Kidney (tissue), 13 donors: ENCODE measurements at regions not wholly inside any gene's neighbourhood (a gene's known extent, or its start where the extent isn't known, plus 50 kb on each side); places are given as distances from the start of the nearest gene placed in this dataset.
A peak's percentile ranks its signal among the peaks of the same experiment; 100 is the strongest.

ENCODE experiments used
- DNase-seq, 5 donors: peaks; one replicate each; pipeline ENCODE4 v3.0.0-alpha.2; 2013 to 2020
- FAIRE-seq: peaks from 2 replicates; lab custom pipeline; 2012; peaks lifted over from hg19 to GRCh38; lab: Jason Lieb, UNC
- H3K27ac ChIP-seq, 2 donors: one replicate each; pipeline ENCODE4 v1.7.0; 2013; ENCODE audit warnings: low read depth in 2 of 2, low read length in 2 of 2, inconsistent platforms in 1 of 2
- H3K27me3 ChIP-seq: one replicate; pipeline ENCODE4 v1.7.1; 2013; ENCODE audit warnings: low read length, inconsistent platforms; ENCODE audit not compliant: control insufficient read depth, insufficient read depth
- H3K36me3 ChIP-seq, 3 donors: one replicate each; pipeline versions ENCODE4 v1.7.0 to v1.7.1; 2013; ENCODE audit warnings: low read length in 3 of 3, control low read depth in 1 of 3, inconsistent platforms in 1 of 3; ENCODE audit not compliant: insufficient read depth in 3 of 3, control insufficient read depth in 2 of 3
- H3K4me1 ChIP-seq, 3 donors: one replicate each; pipeline versions ENCODE4 v1.7.0 to v1.7.1; 2013; ENCODE audit warnings: low read length in 3 of 3, inconsistent platforms in 1 of 3, low read depth in 1 of 3; ENCODE audit not compliant: control insufficient read depth in 2 of 3, insufficient read depth in 2 of 3
- H3K4me3 ChIP-seq, 3 donors: one replicate each; pipeline versions ENCODE4 v1.7.0 to v1.8.1; 2013; ENCODE audit warnings: low read length in 3 of 3, control low read depth in 1 of 3, inconsistent platforms in 1 of 3
- H3K9ac ChIP-seq, 3 donors: one replicate each; pipeline versions ENCODE4 v1.7.0 to v1.7.1; 2013; ENCODE audit warnings: low read length in 3 of 3, control low read depth in 1 of 3, inconsistent platforms in 1 of 3
- H3K9me3 ChIP-seq, 3 donors: one replicate each; pipeline versions ENCODE4 v1.7.0 to v1.7.1; 2013; ENCODE audit warnings: low read length in 3 of 3, control low read depth in 1 of 3, inconsistent platforms in 1 of 3; ENCODE audit not compliant: control insufficient read depth in 2 of 3, insufficient read depth in 1 of 3
- intact Hi-C: fragments of 100-400 bp; cut with DNase I; formaldehyde crosslinking; loops from one replicate; pipeline ENCODE4 v1.11.1; 2022
- TF ChIP-seq, protein P1 (sequence below): IDR thresholded peaks from 3 replicates; pipeline ENCODE4 v1.5.1; 2012; ENCODE audit warnings: mild to moderate bottlenecking, moderate library complexity, borderline replicate concordance; ENCODE audit not compliant: insufficient read depth; ENCODE audit errors: extremely low read depth
- donor health status: control.
- donor health status: control.
- donor health status: control.
- donor health status: control.
- donor health status: control.
- donor health status: DM: yes; HTN: yes; CAD: no.
- donor health status: Normal renal cell carcinoma (clear cell type).

DNA sequence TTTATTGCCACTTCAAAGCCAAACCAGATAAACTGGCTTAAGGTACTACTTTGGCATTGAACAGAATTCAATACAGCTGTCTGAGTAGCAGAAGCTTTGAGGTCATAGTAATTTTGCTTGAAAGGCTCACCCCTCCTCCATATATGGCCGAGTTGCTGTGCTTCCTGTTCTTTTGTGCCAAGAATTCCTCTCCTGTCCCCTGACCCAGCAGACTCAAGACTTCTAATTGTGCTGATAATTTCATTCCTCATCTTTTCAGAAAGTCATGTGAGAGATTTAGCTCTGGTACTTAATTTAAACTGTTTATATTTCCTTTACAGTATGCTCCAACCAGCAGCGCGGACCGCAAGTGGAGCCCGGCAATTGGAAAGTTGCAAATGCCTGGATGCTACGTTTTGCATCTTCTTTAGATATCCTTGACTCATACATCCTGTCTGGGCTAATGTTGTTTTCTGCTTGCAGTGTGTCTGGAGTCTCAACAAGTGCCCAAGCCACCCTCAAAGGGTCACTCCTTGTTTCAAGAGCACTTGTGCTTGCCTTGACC lies 373.4 kb downstream of the PDGFC start:
- DNase-seq: peak in 1 of 5 donors; percentile 37
- TF ChIP-seq, protein P1, sequence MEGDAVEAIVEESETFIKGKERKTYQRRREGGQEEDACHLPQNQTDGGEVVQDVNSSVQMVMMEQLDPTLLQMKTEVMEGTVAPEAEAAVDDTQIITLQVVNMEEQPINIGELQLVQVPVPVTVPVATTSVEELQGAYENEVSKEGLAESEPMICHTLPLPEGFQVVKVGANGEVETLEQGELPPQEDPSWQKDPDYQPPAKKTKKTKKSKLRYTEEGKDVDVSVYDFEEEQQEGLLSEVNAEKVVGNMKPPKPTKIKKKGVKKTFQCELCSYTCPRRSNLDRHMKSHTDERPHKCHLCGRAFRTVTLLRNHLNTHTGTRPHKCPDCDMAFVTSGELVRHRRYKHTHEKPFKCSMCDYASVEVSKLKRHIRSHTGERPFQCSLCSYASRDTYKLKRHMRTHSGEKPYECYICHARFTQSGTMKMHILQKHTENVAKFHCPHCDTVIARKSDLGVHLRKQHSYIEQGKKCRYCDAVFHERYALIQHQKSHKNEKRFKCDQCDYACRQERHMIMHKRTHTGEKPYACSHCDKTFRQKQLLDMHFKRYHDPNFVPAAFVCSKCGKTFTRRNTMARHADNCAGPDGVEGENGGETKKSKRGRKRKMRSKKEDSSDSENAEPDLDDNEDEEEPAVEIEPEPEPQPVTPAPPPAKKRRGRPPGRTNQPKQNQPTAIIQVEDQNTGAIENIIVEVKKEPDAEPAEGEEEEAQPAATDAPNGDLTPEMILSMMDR: no peak
- no peaks in the 10 kb centered on the region for H3K36me3 ChIP-seq
- no peak overlapping the region for H3K4me3 ChIP-seq
- H3K4me1 ChIP-seq: no peaks in the 10 kb centered on the region
- no peak overlapping the region for H3K9ac ChIP-seq
- no peak for FAIRE-seq
- H3K9me3 ChIP-seq: no peaks in the 10 kb centered on the region
- H3K27ac ChIP-seq: no peak overlapping the region
- H3K27me3 ChIP-seq: no peaks in the 10 kb centered on the region
- intact Hi-C loops: no loop called here

DNA sequence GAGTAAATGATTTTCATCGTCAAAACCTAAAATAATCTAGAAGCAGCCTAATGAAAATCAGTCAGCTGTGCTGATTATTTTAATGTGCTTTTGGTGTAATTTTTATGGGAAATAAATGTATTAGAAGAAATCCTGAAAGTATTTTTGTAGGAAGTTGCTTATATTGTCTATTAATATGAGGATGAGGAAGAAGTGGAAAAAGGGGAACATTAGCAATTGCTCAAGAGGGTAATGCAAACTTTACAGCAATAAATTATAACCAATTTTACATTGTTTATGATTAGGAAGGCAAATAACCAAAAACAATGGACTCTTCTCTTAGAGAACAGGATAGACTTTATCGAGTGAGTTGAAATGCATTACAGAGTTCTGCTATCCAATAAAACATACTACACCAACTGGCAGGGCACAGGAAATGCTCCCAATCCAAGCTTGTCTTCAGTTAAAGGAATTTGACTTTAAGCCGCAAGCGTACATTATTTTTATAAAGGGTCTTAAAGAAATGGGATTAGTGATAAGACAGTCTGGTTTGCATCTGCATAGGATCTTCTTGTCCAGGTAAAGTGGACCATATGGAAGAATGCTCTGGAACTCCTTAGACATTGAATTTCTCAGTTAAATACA lies 374.8 kb downstream of the PDGFC start:
- intact Hi-C loops: no loop called here
- TF ChIP-seq, protein P1: no peak
- no peaks in the 10 kb centered on the region for H3K4me1 ChIP-seq
- DNase-seq (no peak), FAIRE-seq (no peak)
- H3K27me3 ChIP-seq: no peaks in the 10 kb centered on the region
- H3K9me3 ChIP-seq: no peaks in the 10 kb centered on the region
- no peak overlapping the region for H3K27ac ChIP-seq
- H3K9ac ChIP-seq: no peak overlapping the region
- H3K36me3 ChIP-seq: no peaks in the 10 kb centered on the region
- no peak overlapping the region for H3K4me3 ChIP-seq

DNA sequence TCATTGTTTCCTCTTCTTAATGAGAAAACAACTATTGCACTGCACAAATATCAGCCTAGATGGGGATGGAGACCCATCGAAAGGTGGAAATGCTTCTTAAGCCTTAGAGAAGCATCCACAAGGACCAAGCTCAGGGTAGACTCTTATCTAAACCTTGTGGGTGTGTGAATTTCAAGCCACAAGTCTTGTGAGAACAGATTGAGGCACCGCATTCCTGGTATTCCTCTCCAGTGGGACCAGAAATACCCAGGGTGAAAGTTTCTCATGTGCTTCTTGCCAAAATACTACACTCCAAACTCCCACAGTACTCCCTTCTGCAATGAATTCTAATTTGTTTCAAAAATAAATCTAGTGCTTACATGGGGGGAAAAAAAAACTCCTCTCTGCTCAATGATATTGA lies 375.6 kb downstream of the PDGFC start:
- Histone ChIP-seq H3K9ac (no peak overlapping the region), H3K4me3 (no peak overlapping the region), H3K36me3 (no peaks in the 10 kb centered on the region), H3K27me3 (no peaks in the 10 kb centered on the region), H3K27ac (no peak overlapping the region), H3K4me1 (no peaks in the 10 kb centered on the region), H3K9me3 (no peaks in the 10 kb centered on the region)
- DNase-seq (peak in 1 of 5 donors; percentile 12), FAIRE-seq (no peak)
- intact Hi-C loops: no loop called here
- TF ChIP-seq, protein P1: no peak

DNA sequence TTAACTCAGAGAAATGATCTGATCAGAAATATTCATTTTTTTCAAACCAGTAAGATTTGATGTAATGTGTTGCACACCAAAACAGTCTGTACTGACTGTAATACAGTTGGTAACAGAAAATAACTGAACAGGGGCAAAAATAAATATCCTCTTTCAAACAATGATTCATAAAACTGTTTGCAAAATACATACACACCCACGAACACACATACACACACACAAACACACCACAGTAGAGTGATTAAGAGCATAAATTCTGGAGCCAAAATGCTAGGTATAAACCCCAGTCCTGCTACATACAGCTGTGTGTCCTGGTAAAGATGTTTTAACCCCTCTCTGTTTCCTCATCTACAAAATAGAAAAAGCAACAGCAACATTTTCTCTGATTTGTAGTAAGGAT lies 376.6 kb downstream of the PDGFC start:
- intact Hi-C loops: no loop called here
- H3K27me3 ChIP-seq: no peaks in the 10 kb centered on the region
- H3K27ac ChIP-seq: no peak overlapping the region
- H3K9me3 ChIP-seq: no peaks in the 10 kb centered on the region
- TF ChIP-seq, protein P1: no peak
- H3K4me1 ChIP-seq: no peaks in the 10 kb centered on the region
- no peak overlapping the region for H3K9ac ChIP-seq
- H3K4me3 ChIP-seq: no peak overlapping the region
- DNase-seq: no peak
- no peaks in the 10 kb centered on the region for H3K36me3 ChIP-seq
- FAIRE-seq: no peak
